ENCODE measurements at regions not wholly inside any gene's neighbourhood (a gene's known extent, or its start where the extent isn't known, plus 50 kb on each side); places are given as distances from the start of the nearest gene placed in this dataset.

DNA sequence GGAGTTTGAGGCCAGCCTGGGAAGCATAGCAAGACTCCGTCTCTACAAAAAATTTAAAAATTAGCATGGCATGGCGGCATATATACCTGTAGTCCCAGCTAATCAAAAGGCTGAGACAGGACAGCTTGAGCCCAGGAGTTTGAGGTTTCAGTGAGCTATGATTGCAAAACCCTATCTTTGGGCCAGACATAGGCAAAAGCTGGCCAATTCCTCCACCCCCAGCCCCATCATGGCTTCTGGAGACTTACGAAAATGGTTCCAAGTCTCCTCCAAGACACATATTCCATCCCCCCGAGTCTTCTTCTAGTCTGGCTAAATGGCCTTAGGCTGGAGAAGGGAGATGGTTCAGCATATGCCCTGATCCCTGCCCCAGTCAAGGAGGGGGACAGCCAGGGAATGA, 172.8 kb upstream of the HAAO start:
- Mint-ChIP-seq H3K9me3 (no peaks in the 10 kb centered on the region), H3K4me1 (no peaks in the 10 kb centered on the region), H3K36me3 (ENCODE audit: low read depth) (no peaks in the 10 kb centered on the region), H3K27me3 (peaks cover 9% of the 10 kb centered on the region), H3K4me3 (no peak overlapping the region), H3K27ac (no peak overlapping the region)
- no peak for ATAC-seq (replicated peaks)

- Mint-ChIP-seq H3K27ac (no peak overlapping the region), H3K9me3 (no peaks in the 10 kb centered on the region), H3K36me3 (ENCODE audit: low read depth) (no peaks in the 10 kb centered on the region), H3K4me3 (no peak overlapping the region), H3K4me1 (no peaks in the 10 kb centered on the region), H3K27me3 (peaks cover 9% of the 10 kb centered on the region)
- ATAC-seq (replicated peaks) = no peak
Measured at GRCh38 chr2:42964439-42965083, 172.2 kb upstream of the HAAO start.

- no peak for ATAC-seq (replicated peaks)
Measured at GRCh38 chr2:42963452-42964068, 171.2 kb upstream of the HAAO start.

GRCh38 chr2:42962508-42962953, 170.1 kb upstream of the HAAO start:
- no peaks in the 10 kb centered on the region for H3K36me3 Mint-ChIP-seq (ENCODE audit: low read depth)
- H3K4me3 Mint-ChIP-seq = no peak overlapping the region
- peaks cover 9% of the 10 kb centered on the region for H3K27me3 Mint-ChIP-seq
- no peak overlapping the region for H3K27ac Mint-ChIP-seq
- H3K9me3 Mint-ChIP-seq = no peaks in the 10 kb centered on the region
- ATAC-seq (replicated peaks) = no peak
- H3K4me1 Mint-ChIP-seq = no peaks in the 10 kb centered on the region

More at GRCh38 chr2:42963452-42964068, 171.2 kb upstream of the HAAO start:
- no peak overlapping the region for H3K27ac Mint-ChIP-seq
- no peak overlapping the region for H3K4me3 Mint-ChIP-seq
- H3K9me3 Mint-ChIP-seq = no peaks in the 10 kb centered on the region
- H3K4me1 Mint-ChIP-seq = no peaks in the 10 kb centered on the region
- H3K36me3 Mint-ChIP-seq (ENCODE audit: low read depth) = no peaks in the 10 kb centered on the region
- H3K27me3 Mint-ChIP-seq = peaks cover 9% of the 10 kb centered on the region

- no peak overlapping the region for H3K4me3 Mint-ChIP-seq
- H3K4me1 Mint-ChIP-seq = no peaks in the 10 kb centered on the region
- no peaks in the 10 kb centered on the region for H3K36me3 Mint-ChIP-seq (ENCODE audit: low read depth)
- no peaks in the 10 kb centered on the region for H3K9me3 Mint-ChIP-seq
- no peak overlapping the region for H3K27ac Mint-ChIP-seq
- peaks cover 9% of the 10 kb centered on the region for H3K27me3 Mint-ChIP-seq
- no peak for ATAC-seq (replicated peaks)
Measured at GRCh38 chr2:42961961-42962360, 169.6 kb upstream of the HAAO start.

- H3K27ac Mint-ChIP-seq = no peak overlapping the region
- no peak for ATAC-seq (replicated peaks)
Measured at GRCh38 chr2:42961385-42961811, 169.0 kb upstream of the HAAO start.

GRCh38 chr2:42960842-42961180, 168.4 kb upstream of the HAAO start:
- no peaks in the 10 kb centered on the region for H3K4me1 Mint-ChIP-seq
- ATAC-seq (replicated peaks) = no peak
- no peaks in the 10 kb centered on the region for H3K9me3 Mint-ChIP-seq
- peaks cover 9% of the 10 kb centered on the region for H3K27me3 Mint-ChIP-seq
- H3K4me3 Mint-ChIP-seq = no peak overlapping the region
- H3K36me3 Mint-ChIP-seq (ENCODE audit: low read depth) = no peaks in the 10 kb centered on the region
- H3K27ac Mint-ChIP-seq = no peak overlapping the region

More at GRCh38 chr2:42961385-42961811, 169.0 kb upstream of the HAAO start:
- Mint-ChIP-seq H3K36me3 (ENCODE audit: low read depth) (no peaks in the 10 kb centered on the region), H3K27me3 (peaks cover 9% of the 10 kb centered on the region), H3K4me3 (no peak overlapping the region), H3K9me3 (no peaks in the 10 kb centered on the region), H3K4me1 (no peaks in the 10 kb centered on the region)

DNA sequence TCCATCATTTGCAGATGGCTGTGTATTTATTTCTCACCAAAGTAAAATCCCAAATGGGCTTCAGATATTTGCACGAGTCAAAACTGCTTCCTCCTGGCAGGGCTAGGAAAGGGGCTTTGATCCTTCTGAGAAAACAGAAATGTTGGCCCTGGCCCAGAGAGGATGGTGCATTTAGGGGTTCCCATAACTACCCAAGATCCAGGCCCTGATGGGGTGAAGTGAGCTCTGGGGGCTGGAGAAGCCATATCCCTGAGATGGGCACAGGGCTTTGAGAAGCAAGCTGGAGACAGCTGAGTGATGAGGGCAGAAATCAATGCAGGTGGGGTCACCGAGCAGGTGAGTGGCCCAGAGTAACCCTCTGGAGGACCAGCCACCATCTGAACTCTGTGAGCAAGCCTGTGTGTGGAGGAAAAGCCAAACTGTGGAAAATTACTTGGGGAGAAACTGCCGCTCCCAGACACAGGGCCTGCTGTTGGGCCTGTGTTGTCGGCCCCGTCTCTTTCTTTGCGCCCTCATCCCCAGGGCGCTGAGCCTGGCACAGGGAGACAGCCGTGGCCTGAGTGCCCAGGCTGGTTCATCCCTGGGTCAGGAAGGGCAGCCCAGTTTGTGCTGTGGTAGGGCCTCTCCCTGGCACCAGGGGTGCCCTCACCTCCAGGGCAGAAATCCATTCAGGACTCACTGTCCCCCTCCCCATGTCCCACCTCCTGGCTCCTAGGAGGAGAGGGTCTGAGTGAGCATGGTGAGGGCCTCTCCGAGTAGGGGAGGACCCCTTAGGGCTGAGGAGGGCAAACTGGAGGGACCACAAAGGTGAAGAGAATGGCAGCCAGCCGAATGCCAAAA, 167.8 kb upstream of the HAAO start:
- Mint-ChIP-seq H3K4me3 (no peak overlapping the region), H3K9me3 (no peaks in the 10 kb centered on the region), H3K27ac (no peak overlapping the region), H3K4me1 (no peaks in the 10 kb centered on the region), H3K27me3 (peaks cover 9% of the 10 kb centered on the region), H3K36me3 (ENCODE audit: low read depth) (no peaks in the 10 kb centered on the region)
- no peak for ATAC-seq (replicated peaks)

GRCh38 chr2:42959234-42960001, 167.0 kb upstream of the HAAO start:
- Mint-ChIP-seq H3K27ac (no peak overlapping the region), H3K9me3 (no peaks in the 10 kb centered on the region), H3K4me3 (no peak overlapping the region), H3K4me1 (no peaks in the 10 kb centered on the region), H3K27me3 (peaks cover 9% of the 10 kb centered on the region), H3K36me3 (ENCODE audit: low read depth) (no peaks in the 10 kb centered on the region)
- no peak for ATAC-seq (replicated peaks)

- H3K9me3 Mint-ChIP-seq = no peaks in the 10 kb centered on the region
- ATAC-seq (replicated peaks) = no peak
- no peaks in the 10 kb centered on the region for H3K4me1 Mint-ChIP-seq
- no peak overlapping the region for H3K27ac Mint-ChIP-seq
- H3K27me3 Mint-ChIP-seq = peaks cover 9% of the 10 kb centered on the region
- no peaks in the 10 kb centered on the region for H3K36me3 Mint-ChIP-seq (ENCODE audit: low read depth)
- H3K4me3 Mint-ChIP-seq = no peak overlapping the region
Measured at GRCh38 chr2:42958741-42959233, 166.4 kb upstream of the HAAO start.

DNA sequence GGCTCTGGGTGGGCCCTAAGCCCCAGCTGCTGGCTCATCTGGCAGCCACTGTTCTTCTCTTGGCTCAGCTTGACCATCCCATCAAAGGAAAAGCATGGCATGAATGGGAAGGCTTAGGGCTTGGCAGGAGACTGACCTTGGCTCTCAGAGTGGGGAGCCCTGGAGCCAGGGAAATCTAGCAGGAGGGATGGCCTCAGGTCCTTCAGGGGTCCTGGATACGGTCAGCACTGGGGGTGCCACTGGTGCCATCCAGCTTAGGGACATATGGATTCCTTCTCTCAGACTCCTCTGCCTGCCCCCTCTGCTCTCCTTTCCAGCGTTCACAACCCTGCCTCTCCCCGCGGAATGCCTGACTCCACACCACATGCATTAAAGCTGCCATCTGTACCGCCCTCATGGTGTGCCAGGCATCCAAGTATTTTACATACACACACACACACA, 165.5 kb upstream of the HAAO start:
- Mint-ChIP-seq H3K36me3 (ENCODE audit: low read depth) (no peaks in the 10 kb centered on the region), H3K27me3 (peaks cover 6% of the 10 kb centered on the region), H3K4me1 (no peaks in the 10 kb centered on the region), H3K9me3 (no peaks in the 10 kb centered on the region), H3K4me3 (no peak overlapping the region), H3K27ac (no peak overlapping the region)
- ATAC-seq (replicated peaks) = no peak

GRCh38 chr2:42957109-42957860, 164.9 kb upstream of the HAAO start:
- H3K9me3 Mint-ChIP-seq = no peaks in the 10 kb centered on the region
- H3K36me3 Mint-ChIP-seq (ENCODE audit: low read depth) = no peaks in the 10 kb centered on the region
- peak; percentile 34 for ATAC-seq (replicated peaks)
- peaks cover 4% of the 10 kb centered on the region for H3K27me3 Mint-ChIP-seq
- peaks cover 4% of the 10 kb centered on the region for H3K4me1 Mint-ChIP-seq
- H3K27ac Mint-ChIP-seq = no peak overlapping the region
- no peak overlapping the region for H3K4me3 Mint-ChIP-seq

DNA sequence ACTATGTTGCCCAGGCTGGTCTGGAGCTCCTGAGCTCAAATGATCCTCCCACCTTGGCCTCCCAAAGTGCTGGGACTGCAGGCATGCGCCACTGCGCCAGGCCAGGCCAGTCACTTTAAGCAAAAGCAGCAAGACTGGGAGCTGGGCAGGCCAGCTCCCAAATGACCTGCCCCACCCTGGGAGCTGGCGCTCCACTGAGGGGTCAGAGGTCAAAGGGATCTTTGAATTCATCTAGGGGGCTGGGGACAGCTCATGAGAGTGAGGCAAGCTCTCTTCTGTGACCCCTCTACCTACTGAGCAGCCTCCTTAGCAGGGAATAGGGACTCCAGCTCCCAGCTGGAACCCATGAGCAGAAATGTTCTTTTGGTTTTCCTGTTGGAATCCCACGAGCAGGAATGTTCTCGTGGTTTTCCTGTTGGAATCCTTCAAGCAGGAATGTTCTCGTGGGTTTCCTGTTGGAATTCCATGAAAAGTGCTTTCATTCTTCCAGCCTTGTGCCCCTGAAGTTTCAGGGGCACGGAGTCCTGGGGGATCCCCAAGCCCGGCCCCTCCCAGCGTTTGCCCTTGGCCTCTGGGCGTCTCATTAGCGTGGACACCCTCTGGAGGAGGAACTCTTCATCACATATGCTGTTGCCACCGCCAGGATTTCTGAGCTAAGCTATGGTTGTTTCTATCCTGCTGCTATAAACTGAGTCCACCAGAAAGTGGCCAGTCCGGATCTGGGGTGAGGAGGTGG, 162.0 kb upstream of the HAAO start:
- Mint-ChIP-seq H3K4me1 (peaks cover 5% of the 10 kb centered on the region), H3K4me3 (no peak overlapping the region), H3K36me3 (ENCODE audit: low read depth) (no peaks in the 10 kb centered on the region), H3K27me3 (no peaks in the 10 kb centered on the region), H3K27ac (no peak overlapping the region), H3K9me3 (no peaks in the 10 kb centered on the region)
- no peak for ATAC-seq (replicated peaks)

All from activated T-helper 17 cell treated with anti-CD3 and anti-CD28 coated beads, Interleukin-2, amount 50 U/mL, for 72 hours (primary cell).